ENCODE measurements at regions not wholly inside any gene's neighbourhood (a gene's known extent, or its start where the extent isn't known, plus 50 kb on each side); places are given as distances from the start of the nearest gene placed in this dataset.
"Not testable (repeated sequence)": the region's sequence is repeated elsewhere in the genome, so short reads cannot be mapped to it uniquely, and the experiment has no call there.

DNA sequence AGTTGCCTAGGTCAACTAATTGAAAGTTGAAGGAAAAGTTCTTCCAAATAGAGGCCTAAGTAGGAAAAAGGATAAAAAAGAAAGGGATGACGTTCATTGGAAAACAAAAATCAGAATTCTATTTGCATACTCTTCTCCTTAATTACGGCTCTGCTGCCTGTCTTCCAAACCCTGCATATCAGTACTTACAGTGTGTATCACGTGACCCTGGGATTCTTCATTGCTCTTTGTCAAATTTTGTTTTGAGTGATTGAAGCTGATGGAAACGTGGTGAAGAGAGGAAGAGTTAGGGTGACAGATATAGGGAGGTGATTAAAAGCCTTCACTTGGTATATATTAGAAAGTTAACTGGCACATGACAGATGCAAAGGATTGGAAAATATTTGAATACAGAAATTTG is 97.9 kb downstream of the ZNF92 start:
- TF ChIP-seq, protein P1, sequence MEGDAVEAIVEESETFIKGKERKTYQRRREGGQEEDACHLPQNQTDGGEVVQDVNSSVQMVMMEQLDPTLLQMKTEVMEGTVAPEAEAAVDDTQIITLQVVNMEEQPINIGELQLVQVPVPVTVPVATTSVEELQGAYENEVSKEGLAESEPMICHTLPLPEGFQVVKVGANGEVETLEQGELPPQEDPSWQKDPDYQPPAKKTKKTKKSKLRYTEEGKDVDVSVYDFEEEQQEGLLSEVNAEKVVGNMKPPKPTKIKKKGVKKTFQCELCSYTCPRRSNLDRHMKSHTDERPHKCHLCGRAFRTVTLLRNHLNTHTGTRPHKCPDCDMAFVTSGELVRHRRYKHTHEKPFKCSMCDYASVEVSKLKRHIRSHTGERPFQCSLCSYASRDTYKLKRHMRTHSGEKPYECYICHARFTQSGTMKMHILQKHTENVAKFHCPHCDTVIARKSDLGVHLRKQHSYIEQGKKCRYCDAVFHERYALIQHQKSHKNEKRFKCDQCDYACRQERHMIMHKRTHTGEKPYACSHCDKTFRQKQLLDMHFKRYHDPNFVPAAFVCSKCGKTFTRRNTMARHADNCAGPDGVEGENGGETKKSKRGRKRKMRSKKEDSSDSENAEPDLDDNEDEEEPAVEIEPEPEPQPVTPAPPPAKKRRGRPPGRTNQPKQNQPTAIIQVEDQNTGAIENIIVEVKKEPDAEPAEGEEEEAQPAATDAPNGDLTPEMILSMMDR (IDR thresholded peaks at IDR 0.05; ENCODE audit: extremely low read depth, missing control alignments) = no peak
- DNase-seq (ENCODE audit: low spot score) = no peak

DNA sequence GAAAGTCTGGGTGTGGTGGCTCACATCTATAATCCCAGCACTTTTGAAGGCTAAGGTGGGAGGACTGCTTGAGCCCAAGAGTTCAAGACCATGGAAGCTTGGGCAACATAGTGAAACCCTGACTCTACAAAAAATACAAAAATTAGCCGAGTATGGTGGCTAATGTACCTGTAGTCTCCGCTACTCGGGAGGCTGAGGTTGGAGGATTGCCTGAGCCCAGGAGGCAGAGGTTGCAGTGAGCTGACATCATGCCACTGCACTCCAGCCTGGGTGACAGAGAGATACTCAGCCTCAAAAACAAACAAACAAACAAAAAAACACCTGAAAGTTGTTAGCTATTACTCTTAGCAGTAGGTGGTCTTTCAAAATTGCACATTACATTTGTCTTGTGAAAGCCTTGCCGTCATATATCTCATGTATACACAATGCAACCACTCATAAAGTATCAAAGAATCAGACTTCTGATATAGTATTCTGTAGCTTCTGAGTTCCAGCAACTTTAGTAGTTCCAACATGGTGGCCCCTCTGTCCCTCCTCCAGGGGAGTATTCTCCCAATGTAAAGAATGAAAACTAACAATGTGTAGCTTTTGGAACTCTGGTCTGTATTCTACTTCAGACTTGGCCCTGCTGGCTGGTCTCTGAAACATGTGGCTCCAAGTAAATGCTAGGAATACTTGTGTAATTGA is 101.5 kb downstream of the ZNF92 start:
- peak; percentile 5 for DNase-seq (ENCODE audit: low spot score)
- TF ChIP-seq, protein P1 (IDR thresholded peaks at IDR 0.05; ENCODE audit: extremely low read depth, missing control alignments) = no peak

DNA sequence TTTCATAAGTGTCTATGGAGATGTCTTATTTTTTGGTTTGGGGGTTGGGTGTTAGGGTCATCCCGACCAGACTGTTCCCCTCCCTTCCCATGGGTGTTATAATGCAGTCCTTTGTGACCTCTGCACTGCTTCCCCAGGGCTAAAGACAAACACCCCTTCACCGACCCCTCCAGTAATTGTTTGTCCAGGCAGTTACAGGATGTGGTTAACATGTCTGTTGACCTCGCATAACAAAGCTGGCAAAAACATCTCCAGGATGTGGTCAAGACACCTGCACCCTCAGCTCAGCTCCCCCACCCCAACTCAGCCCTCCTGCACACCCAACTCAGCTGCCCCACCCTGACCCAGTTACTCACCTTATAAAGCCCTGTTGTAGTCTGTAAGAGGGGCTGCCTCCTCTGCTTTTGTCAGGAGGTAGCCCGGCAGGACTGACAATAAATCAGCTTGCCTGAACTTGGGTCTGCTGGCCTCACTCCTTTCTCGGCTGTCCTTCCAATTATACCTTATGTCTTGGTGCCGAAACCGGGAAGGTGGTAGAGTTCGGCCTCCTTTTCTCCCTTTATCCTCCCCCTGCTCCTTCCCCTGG is 102.2 kb downstream of the ZNF92 start:
- TF ChIP-seq, protein P1 (IDR thresholded peaks at IDR 0.05; ENCODE audit: extremely low read depth, missing control alignments) = no peak
- DNase-seq (ENCODE audit: low spot score) = peak; percentile 38

DNA sequence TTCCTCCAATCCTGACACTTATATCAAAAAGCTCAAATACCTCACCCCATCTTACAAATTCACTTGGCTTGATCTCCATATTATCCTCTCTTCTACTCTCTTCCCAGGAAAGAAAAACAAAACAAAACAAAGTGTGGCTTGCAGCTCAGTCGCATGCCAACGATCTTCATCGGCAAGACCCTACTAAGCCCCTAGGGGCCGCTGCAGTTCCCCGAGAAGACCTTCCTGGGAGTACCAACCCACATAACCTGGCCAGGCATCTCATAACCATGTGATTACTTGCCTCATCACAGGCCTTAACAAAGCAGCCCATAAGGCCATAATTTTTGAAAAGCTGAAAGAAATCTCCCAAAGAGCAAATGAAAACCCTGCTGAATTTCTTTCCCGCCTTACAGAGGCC is 103.7 kb downstream of the ZNF92 start:
- TF ChIP-seq, protein P1 (IDR thresholded peaks at IDR 0.05; ENCODE audit: extremely low read depth, missing control alignments) = no peak
- no peak for DNase-seq (ENCODE audit: low spot score)

DNA sequence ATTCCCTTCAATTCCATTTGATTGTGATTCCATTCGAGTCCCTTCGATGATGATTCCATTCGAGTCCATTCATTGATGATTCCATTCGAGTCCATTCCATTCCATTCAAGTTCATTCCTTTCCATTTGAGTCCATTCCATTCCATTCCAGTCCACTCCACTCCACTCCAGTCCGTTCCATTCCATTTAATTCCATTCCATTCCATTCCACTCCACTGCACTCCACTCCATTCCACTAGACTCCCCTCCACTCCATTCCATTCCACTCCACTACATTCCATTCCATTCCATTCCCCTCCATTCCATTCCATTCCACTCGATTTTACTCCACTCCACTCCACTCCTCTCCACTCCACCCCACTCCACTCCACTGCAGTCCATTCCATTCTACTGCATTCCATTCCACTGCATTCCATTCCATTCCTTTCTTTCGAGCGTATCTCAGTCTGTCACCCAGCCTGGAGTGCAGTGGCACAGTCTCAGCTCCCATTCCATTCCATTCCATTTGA is 115.7 kb downstream of the ZNF92 start:
- no peak for DNase-seq (ENCODE audit: low spot score)
- TF ChIP-seq, protein P1 (IDR thresholded peaks at IDR 0.05; ENCODE audit: extremely low read depth, missing control alignments) = no peak

DNA sequence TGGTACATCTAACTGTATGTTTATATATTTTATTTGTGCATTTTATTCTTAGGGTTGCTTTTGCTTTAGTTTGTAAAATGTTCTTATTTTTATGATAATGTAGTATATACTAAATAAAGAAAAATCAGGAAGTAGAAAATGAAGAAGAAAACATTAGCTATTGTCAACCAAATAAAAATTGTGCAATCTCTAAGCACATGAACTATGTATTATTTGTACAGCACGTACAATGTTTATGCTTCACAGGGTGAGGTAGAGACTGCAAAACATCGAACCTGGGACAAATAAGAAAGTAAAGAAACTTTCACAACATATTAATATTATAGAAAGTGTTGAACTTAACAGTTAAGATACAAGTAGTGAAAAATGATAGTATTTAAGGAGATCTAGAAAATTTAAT is 123.0 kb downstream of the ZNF92 start:
- not testable (repeated sequence) for DNase-seq (ENCODE audit: low spot score)

DNA sequence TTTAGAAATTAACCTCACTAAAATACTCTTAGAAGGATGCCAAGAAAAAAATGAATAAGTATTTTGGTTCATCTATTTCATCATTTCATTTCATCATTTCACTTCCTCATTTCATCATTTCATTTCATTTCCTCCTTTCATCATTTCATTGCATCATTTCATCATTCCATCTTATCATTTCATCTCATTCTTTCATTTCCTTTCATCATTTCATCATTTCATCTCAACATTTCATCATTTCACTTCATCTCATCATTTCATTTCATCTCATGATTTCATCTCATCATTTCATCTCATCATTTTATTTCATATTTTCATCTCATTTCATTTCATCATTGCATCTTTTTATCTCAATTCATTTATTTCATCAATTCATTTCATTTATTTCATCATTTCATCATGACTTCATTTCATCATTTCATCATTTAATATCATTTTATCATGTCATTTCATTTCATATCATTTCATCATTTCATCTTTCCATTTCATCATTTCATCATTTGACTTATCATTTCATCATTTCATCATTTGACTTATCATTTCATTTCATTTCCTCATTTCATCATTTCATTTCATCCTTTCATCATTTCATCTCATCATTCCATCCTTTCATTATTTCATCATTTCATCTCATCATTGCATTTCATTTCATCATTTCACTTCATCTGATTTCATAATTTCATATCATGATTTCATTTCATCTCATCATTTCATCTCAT is 129.9 kb downstream of the ZNF92 start:
- DNase-seq (ENCODE audit: low spot score) = no peak
- TF ChIP-seq, protein P1 (IDR thresholded peaks at IDR 0.05; ENCODE audit: extremely low read depth, missing control alignments) = no peak

DNA sequence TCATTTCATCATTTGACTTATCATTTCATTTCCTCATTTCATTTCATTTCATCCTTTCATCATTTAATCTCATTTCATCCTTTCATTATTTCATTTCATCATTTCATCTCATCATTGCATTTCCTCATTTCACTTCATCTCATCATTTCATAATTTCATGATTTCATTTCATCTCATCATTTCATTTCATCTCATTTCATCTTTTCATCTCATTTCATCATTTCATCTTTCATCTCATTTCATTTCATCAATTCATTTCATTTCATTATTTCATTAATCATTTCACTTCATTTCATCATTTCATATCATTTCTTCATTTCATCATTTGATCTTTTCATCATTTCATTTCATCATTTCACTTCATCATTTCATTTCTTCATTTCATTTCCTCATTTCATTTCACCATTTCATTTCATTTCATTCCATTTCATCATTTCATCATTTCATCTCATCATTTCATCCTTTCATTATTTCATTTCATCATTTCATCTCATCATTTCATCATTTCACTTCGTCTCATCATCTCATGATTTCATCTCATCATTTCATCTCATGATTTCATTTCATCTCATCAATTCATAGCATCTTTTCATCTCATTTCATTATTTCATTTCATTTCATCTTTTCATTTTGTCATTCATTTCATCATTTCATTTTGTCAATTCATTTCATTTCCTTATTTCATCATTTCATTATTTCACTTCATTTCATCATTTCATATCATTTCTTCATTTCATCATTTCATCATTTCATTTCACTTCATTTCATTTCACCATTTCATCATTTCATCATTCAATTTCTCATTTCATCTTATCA is 131.1 kb downstream of the ZNF92 start:
- DNase-seq (ENCODE audit: low spot score) = not testable (repeated sequence)

DNA sequence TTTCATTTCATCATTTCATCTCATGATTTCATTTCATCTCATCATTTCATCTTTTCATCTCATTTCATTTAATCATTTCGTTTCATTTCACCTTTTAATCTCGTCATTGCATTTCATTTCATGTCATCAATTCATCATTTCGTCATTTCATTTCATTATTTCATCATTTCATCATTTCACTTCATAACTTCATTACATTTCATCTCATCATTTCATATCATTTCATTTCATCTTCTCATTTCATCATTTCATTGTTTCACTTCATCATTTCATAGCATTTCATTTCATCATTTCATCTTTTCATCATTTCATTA is 131.6 kb downstream of the ZNF92 start:
- DNase-seq (ENCODE audit: low spot score) = not testable (repeated sequence)

DNA sequence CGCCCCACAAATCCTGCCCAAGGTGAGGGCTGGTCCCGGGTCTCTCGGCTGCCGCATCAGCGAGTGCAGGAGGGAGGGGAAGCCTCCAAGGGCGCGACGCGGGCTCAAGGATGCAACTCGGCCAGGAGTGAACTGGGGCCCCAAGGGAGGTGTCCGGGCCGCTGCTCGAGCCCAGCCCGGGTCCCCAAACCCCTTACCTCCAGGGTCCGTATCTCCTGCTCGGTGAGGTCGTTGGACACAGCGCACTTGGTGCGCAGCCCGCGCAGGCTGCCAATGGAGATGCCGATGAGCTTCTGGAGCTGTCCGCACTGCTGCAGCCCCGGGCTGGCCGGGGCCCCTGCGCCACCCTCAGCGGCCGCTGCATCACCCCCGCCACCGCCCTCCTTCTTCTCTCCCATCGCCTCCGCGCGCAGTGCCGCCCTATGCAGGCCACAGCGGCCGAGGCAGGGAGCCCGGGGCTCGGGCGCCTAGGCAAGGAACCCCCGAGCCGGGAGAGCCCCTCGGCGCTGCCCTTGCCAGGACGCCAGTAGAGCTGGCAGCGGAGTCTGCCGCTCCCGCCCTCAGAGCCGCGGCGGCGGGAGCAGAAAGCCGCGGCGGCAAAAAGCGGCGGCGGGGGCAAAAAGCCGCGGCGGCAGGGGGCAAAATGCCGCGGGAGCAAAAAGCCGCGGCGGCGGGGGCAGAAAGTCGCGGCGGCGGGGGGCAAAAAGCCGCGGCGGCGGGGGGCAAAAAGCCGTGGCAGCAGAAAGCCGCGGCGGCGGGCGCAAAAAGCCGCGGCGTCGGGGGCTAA is 135.1 kb downstream of the ZNF92 start:
- DNase-seq (ENCODE audit: low spot score) = not testable (repeated sequence)

Measured in GM20000 (cell line).